ENCODE measurements at regions not wholly inside any gene's neighbourhood (a gene's known extent, or its start where the extent isn't known, plus 50 kb on each side); places are given as distances from the start of the nearest gene placed in this dataset.

- Histone ChIP-seq H3K27me3 (ENCODE audit: control insufficient read depth, insufficient read depth, low read length) (peaks cover 43% of the 10 kb centered on the region), H3K9me3 (ENCODE audit: control insufficient read depth, insufficient read depth, low read depth, low read length) (peaks cover 3% of the 10 kb centered on the region; the same call in 1 of the 2 replicates), H3K4me3 (ENCODE audit: low read depth, low read length) (no peak overlapping the region), H3K9ac (ENCODE audit: low read length) (no peak overlapping the region), H3K36me3 (ENCODE audit: control insufficient read depth, insufficient read depth, low read length) (no peaks in the 10 kb centered on the region), H3K27ac (ENCODE audit: low read depth, low read length) (no peak overlapping the region), H3K4me1 (ENCODE audit: control insufficient read depth, insufficient read depth, low read length) (peaks cover 10% of the 10 kb centered on the region)
These were observed 78.8 kb upstream of the PIWIL1 start for GRCh38 chr12:130258863-130259262.

GRCh38 chr12:130263025-130263424, 74.7 kb upstream of the PIWIL1 start:
- no peak overlapping the region for H3K9ac ChIP-seq (ENCODE audit: low read length)
- no peak overlapping the region for H3K27ac ChIP-seq (ENCODE audit: low read depth, low read length)
- peaks cover 71% of the 10 kb centered on the region for H3K27me3 ChIP-seq (ENCODE audit: control insufficient read depth, insufficient read depth, low read length)
- no peaks in the 10 kb centered on the region for H3K36me3 ChIP-seq (ENCODE audit: control insufficient read depth, insufficient read depth, low read length)
- H3K4me1 ChIP-seq (ENCODE audit: control insufficient read depth, insufficient read depth, low read length) = peaks cover 13% of the 10 kb centered on the region
- H3K9me3 ChIP-seq (ENCODE audit: control insufficient read depth, insufficient read depth, low read depth, low read length) = no peaks in the 10 kb centered on the region
- H3K4me3 ChIP-seq (ENCODE audit: low read depth, low read length) = no peak overlapping the region

GRCh38 chr12:130263996-130264395, 73.7 kb upstream of the PIWIL1 start:
- Histone ChIP-seq H3K9ac (ENCODE audit: low read length) (no peak overlapping the region), H3K9me3 (ENCODE audit: control insufficient read depth, insufficient read depth, low read depth, low read length) (no peaks in the 10 kb centered on the region), H3K36me3 (ENCODE audit: control insufficient read depth, insufficient read depth, low read length) (no peaks in the 10 kb centered on the region), H3K27me3 (ENCODE audit: control insufficient read depth, insufficient read depth, low read length) (peaks cover 74% of the 10 kb centered on the region), H3K4me3 (ENCODE audit: low read depth, low read length) (no peak overlapping the region), H3K27ac (ENCODE audit: low read depth, low read length) (no peak overlapping the region), H3K4me1 (ENCODE audit: control insufficient read depth, insufficient read depth, low read length) (peaks cover 13% of the 10 kb centered on the region)

- H3K27ac ChIP-seq (ENCODE audit: low read depth, low read length) = no peak overlapping the region
- H3K27me3 ChIP-seq (ENCODE audit: control insufficient read depth, insufficient read depth, low read length) = peaks cover 61% of the 10 kb centered on the region
- no peaks in the 10 kb centered on the region for H3K9me3 ChIP-seq (ENCODE audit: control insufficient read depth, insufficient read depth, low read depth, low read length)
- no peak overlapping the region for H3K4me3 ChIP-seq (ENCODE audit: low read depth, low read length)
- no peaks in the 10 kb centered on the region for H3K36me3 ChIP-seq (ENCODE audit: control insufficient read depth, insufficient read depth, low read length)
- H3K4me1 ChIP-seq (ENCODE audit: control insufficient read depth, insufficient read depth, low read length) = peaks cover 13% of the 10 kb centered on the region
- no peak overlapping the region for H3K9ac ChIP-seq (ENCODE audit: low read length)
These were observed 70.9 kb upstream of the PIWIL1 start for GRCh38 chr12:130266751-130267150.

- H3K9me3 ChIP-seq (ENCODE audit: control insufficient read depth, insufficient read depth, low read depth, low read length) = peaks cover 22% of the 10 kb centered on the region
These were observed 57.5 kb upstream of the PIWIL1 start for GRCh38 chr12:130280231-130280630.

GRCh38 chr12:130280742-130281141, 56.9 kb upstream of the PIWIL1 start:
- Histone ChIP-seq H3K4me1 (ENCODE audit: control insufficient read depth, insufficient read depth, low read length) (0 out of 2 replicates have a peak, but pooled peaks cover 7% of the 10 kb centered on the region), H3K27me3 (ENCODE audit: control insufficient read depth, insufficient read depth, low read length) (no peaks in the 10 kb centered on the region), H3K27ac (ENCODE audit: low read depth, low read length) (no peak overlapping the region), H3K9ac (ENCODE audit: low read length) (no peak overlapping the region), H3K4me3 (ENCODE audit: low read depth, low read length) (no peak overlapping the region), H3K9me3 (ENCODE audit: control insufficient read depth, insufficient read depth, low read depth, low read length) (peaks cover 24% of the 10 kb centered on the region), H3K36me3 (ENCODE audit: control insufficient read depth, insufficient read depth, low read length) (no peaks in the 10 kb centered on the region)

More at GRCh38 chr12:130280231-130280630, 57.5 kb upstream of the PIWIL1 start:
- Histone ChIP-seq H3K27ac (ENCODE audit: low read depth, low read length) (no peak overlapping the region), H3K4me3 (ENCODE audit: low read depth, low read length) (no peak overlapping the region), H3K36me3 (ENCODE audit: control insufficient read depth, insufficient read depth, low read length) (no peaks in the 10 kb centered on the region), H3K27me3 (ENCODE audit: control insufficient read depth, insufficient read depth, low read length) (0 out of 2 replicates have a peak, but pooled peaks cover 2% of the 10 kb centered on the region), H3K4me1 (ENCODE audit: control insufficient read depth, insufficient read depth, low read length) (0 out of 2 replicates have a peak, but pooled peaks cover 7% of the 10 kb centered on the region), H3K9ac (ENCODE audit: low read length) (no peak overlapping the region)

GRCh38 chr12:130281153-130281799, 56.4 kb upstream of the PIWIL1 start:
- Histone ChIP-seq H3K4me1 (ENCODE audit: control insufficient read depth, insufficient read depth, low read length) (0 out of 2 replicates have a peak, but pooled peaks cover 7% of the 10 kb centered on the region), H3K27me3 (ENCODE audit: control insufficient read depth, insufficient read depth, low read length) (no peaks in the 10 kb centered on the region), H3K36me3 (ENCODE audit: control insufficient read depth, insufficient read depth, low read length) (no peaks in the 10 kb centered on the region), H3K9me3 (ENCODE audit: control insufficient read depth, insufficient read depth, low read depth, low read length) (peaks cover 24% of the 10 kb centered on the region), H3K9ac (ENCODE audit: low read length) (no peak overlapping the region), H3K4me3 (ENCODE audit: low read depth, low read length) (no peak overlapping the region), H3K27ac (ENCODE audit: low read depth, low read length) (no peak overlapping the region)

GRCh38 chr12:130286041-130286440, 51.6 kb upstream of the PIWIL1 start:
- no peak overlapping the region for H3K4me3 ChIP-seq (ENCODE audit: low read depth, low read length)
- H3K9ac ChIP-seq (ENCODE audit: low read length) = no peak overlapping the region
- H3K9me3 ChIP-seq (ENCODE audit: control insufficient read depth, insufficient read depth, low read depth, low read length) = peaks cover 36% of the 10 kb centered on the region
- peaks cover 9% of the 10 kb centered on the region; the same call in 1 of the 2 replicates for H3K27me3 ChIP-seq (ENCODE audit: control insufficient read depth, insufficient read depth, low read length)
- no peaks in the 10 kb centered on the region for H3K36me3 ChIP-seq (ENCODE audit: control insufficient read depth, insufficient read depth, low read length)
- H3K4me1 ChIP-seq (ENCODE audit: control insufficient read depth, insufficient read depth, low read length) = no peaks in the 10 kb centered on the region
- no peak overlapping the region for H3K27ac ChIP-seq (ENCODE audit: low read depth, low read length)

GRCh38 chr12:130286741-130287440, 50.8 kb upstream of the PIWIL1 start:
- peaks cover 38% of the 10 kb centered on the region for H3K9me3 ChIP-seq (ENCODE audit: control insufficient read depth, insufficient read depth, low read depth, low read length)
- no peak overlapping the region for H3K27ac ChIP-seq (ENCODE audit: low read depth, low read length)
- no peaks in the 10 kb centered on the region for H3K36me3 ChIP-seq (ENCODE audit: control insufficient read depth, insufficient read depth, low read length)
- no peak overlapping the region for H3K4me3 ChIP-seq (ENCODE audit: low read depth, low read length)
- no peaks in the 10 kb centered on the region for H3K4me1 ChIP-seq (ENCODE audit: control insufficient read depth, insufficient read depth, low read length)
- peaks cover 9% of the 10 kb centered on the region; the same call in 1 of the 2 replicates for H3K27me3 ChIP-seq (ENCODE audit: control insufficient read depth, insufficient read depth, low read length)
- no peak overlapping the region for H3K9ac ChIP-seq (ENCODE audit: low read length)
